GM21423 (cell line): ENCODE measurements at regions not wholly inside any gene's neighbourhood (a gene's known extent, or its start where the extent isn't known, plus 50 kb on each side); places are given as distances from the start of the nearest gene placed in this dataset.
"Not testable (repeated sequence)": the region's sequence is repeated elsewhere in the genome, so short reads cannot be mapped to it uniquely, and the experiment has no call there.

Experiments
- ATAC-seq: cut with Tn5 transposase; IDR thresholded peaks from one replicate; pipeline ENCODE4 v1.9.1; 2021; ENCODE audit warnings: mild to moderate bottlenecking, moderate library complexity; ENCODE audit not compliant: unreplicated experiment

DNA sequence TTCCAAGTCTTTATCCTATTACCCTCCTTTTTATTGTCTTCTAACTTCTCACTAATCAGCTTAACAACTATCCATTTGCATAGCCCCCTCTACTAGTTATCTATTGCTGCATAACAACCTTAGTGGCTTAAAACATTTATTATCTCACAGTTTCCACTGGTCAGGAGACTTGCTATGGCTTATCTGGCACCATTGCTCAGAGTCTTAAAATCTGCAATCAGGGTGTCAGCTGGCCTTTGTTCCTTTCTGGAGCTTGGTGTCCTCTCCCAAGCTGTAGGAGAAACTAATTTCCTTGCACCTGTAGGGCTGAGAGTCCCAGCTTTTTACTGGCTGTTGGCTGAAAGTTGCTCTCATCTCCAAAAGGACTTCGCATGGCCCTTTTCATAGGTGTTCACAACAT lies 137.0 kb upstream of the SMIM31 start:
- ATAC-seq = no peak

DNA sequence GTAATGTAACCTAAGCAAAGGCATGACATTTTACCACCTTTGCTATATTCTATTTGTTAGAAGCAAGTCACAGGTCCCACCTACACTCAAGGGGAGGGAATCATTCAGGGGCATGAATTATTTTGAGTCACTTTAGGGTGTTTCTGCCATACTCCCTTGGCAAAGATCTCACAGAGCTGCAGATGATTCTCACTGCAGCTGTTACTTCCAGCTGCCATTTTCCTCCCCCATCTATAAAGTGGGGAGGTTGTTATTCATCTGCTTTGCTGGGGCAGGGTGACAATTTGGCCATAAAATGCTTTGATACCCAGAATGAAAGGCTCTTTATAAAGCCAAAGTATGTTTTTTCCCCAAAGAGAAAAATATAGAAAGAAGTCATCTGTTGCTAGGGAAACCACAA lies 136.5 kb upstream of the SMIM31 start:
- ATAC-seq = no peak

DNA sequence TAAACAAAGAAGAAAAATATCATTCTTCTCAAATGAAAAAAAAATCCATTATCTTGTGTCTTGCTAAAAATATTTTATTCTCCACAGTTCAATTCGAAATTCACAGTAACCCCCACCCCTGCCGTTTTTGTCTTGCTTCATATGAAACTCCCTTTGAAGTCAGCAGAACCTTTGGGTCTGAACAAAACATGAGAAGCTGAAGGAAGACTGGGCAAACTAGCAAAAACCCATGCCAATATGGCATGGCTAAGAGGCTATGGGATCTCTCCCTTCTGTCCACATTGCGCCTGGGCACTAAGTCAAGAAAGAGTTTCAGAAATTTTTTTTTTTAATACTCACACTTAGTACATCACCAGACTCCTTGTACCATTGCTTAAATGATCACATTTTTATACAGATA lies 136.0 kb upstream of the SMIM31 start:
- no peak for ATAC-seq

DNA sequence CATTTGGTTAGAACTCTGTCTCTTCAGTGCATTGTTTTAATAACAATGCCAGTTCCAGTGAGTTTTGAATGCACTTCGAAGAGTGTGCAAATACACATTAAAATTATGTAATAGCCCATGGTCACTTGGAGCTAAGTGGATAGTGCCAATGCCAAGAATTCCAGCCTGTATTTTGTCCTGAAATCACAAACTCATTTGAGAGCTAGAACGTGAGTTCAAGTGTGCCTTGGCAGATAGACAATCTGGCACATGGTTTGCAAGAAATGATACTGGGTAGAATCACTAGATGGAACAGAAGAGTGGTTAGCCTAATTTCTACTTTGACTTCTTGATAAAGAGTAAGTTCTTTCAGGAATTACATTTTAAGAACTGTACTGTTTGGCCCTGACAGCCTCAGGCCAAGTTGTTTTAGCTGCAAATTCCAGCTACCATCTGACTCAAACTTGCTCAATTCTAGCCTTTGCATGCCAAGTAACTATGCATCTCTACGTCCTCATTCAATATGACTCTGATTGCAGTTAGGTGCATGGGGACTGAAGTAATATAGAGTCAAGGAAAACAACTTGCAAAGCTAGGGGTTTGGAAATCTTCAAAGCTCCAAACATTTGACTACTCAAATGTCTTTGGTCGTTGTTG lies 131.9 kb upstream of the SMIM31 start:
- ATAC-seq = no peak

DNA sequence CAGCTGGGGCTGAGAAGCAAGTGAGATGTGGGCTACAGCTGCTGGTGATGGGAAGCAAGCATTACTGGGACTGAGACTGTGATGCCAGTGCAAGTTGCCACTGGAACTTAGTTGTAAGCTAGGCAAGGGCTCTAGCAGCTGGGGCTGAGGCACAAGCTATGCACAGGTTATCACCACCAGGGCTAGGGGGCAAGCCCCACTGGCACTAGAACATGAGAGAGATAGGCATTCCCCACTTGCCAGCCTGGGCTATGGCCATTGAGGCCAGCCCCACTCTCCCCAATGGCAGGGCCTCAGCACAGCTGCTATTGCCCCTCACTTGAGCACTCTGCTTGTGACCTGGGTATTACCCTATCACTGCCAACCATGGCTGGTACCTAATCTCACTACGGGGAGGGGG lies 130.8 kb upstream of the SMIM31 start:
- ATAC-seq = no peak

DNA sequence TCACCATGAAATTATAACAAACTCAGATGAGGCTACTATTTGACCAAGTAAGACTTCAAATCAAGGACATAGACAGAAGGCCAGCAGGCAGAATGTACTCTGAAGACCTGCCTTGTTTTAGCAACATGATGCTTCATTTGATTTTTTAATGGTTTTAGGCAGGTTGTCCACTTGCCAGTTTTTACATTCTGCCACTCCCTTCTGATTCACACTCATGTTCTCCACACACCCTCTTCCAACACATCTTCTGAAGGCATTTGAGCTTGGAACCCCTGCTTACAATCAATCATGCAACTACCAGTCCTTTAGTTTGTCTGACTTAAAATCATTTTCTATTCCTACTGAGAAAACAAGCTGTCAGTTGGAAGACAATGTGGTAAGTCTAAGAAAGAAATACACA lies 114.9 kb upstream of the SMIM31 start:
- ATAC-seq = no peak

DNA sequence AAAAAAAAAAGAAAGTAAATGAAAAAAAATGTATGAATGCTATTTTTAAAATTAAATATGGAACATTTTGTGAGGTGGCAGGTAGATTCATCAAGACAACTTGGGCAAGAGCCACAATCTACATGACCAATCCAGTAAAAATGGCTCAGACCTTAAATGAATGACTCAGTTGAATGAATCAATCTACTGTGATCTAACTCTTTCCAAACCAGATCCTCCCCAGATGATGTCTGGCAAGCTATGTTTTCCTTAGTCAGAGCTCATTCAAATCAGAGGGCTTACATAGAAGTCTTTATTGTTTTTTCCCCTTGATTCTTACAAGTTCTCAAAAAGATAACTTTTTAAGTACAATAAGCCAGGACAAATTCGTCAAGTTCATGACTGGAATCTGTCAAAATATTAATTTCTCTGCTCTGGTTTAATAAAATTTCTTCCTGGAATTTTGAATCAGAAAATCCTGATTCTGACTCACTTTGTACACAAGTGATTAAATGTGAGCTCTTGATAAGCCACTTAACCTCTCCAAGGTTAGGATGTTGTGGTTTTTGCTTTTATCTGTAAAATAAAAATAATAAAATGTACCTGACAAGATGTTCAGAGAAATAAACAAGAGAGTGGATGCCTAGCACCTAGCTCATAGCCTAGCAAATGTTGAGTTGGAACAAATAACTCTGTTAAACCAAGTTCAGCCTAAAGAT lies 105.6 kb upstream of the SMIM31 start:
- ATAC-seq = no peak

DNA sequence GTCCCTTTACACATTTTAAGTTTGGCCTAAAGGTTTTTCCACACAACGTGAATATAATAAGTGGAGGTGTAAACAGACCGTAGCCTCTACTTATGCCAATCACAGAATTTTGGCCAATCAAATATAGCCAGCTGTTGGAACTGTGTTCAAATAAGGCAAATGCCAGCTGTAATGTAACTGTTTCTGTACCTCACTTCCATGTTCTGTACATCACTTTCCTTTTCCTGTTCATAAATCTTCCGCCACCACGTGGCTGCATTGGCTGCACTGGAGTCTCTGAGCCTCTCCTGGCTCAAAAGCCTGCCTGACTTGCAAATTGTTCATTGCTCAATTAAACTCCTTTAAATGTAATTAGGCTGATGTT lies 105.1 kb upstream of the SMIM31 start:
- ATAC-seq = no peak

DNA sequence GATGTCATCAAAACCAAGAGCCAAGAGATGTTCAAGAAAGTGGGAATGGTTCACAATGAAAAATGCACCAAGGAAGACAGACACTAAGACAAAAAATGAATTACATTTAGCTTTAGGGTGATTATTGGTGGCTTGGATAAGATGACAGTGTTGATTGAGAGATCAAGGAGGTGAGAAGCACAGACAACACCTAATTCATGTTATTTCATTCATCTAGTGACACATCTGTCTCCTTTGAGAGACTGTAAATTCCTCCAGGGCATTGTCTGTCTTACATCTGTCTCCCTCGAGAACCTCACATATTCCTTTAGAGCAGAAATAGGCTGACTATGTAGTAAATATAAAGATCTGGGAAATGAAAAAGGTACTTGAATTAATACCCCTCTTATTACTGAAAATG lies 94.2 kb upstream of the SMIM31 start:
- no peak for ATAC-seq

DNA sequence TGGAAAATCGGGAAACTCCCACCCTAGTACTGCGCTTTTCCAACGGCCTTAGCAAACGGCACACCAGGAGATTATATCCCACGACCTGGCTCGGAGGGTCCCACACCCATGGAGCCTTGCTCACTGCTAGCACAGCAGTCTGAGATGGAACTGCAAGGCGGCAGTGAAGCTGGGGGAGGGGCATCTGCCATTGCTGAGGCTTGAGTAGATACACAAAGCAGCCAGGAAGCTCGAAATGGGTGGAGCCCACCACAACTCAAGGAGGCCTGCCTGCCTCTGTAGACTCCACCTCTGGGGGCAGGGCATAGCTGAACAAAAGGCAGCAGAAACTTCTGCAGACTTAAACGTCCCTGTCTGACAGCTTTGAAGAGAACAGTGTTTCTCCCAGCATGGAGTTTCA lies 77.8 kb upstream of the SMIM31 start:
- ATAC-seq = not testable (repeated sequence)

DNA sequence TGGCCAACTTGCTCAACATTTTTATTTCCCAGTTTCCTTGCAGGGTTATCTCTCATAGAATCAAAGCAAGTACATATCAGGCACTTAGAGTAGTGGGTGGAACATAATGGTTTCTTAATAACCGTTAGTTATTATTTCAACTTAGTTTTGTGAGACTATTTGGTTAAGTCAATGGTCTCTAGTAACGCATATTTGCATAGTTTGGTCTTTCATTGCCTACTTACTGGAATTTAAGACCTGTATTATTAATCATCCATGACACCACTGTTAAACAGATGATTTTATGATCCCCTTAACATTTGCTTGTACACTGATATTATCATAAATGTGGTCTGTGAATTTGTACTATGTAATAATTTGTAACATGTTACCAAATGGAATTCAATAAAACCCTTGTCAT lies 70.9 kb upstream of the SMIM31 start:
- no peak for ATAC-seq

DNA sequence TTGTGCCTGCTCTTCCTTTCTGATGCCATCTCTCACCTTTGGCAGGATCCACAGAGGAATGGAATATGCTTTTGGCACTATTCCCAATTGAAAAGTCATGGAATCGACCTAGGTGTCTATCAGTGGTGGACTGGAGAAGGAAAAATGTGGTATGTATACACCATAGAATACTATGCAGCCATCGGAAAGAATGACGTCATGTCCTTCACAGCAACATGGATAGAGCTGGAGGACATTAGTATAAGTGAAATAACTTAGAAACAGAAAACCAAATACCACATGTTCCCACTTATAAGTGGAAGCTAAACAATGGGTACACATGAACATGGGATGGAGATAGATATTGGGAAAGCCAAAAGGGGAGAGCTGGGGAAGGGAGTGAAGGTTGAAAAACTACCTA lies 58.3 kb upstream of the SMIM31 start:
- ATAC-seq = no peak

DNA sequence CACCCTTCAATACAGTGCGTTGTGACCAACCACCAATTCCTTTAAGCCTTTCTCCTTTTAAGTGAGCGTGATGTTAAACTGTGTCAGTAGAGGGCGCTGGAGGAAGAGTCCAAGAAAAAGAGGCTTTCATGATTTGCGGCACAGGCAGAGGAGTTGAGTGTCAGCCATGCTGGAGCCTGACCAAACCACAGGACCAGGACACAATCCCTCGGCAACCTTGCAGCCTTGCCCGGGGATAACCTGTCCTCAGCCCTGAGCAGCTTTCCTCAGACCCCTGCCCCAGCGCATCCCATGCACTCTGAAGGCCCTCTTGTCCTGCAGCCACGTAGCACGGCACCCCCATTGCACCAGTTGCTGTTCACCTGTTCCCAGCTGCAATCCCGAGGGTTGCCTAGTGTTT lies 53.5 kb upstream of the SMIM31 start:
- ATAC-seq = no peak

DNA sequence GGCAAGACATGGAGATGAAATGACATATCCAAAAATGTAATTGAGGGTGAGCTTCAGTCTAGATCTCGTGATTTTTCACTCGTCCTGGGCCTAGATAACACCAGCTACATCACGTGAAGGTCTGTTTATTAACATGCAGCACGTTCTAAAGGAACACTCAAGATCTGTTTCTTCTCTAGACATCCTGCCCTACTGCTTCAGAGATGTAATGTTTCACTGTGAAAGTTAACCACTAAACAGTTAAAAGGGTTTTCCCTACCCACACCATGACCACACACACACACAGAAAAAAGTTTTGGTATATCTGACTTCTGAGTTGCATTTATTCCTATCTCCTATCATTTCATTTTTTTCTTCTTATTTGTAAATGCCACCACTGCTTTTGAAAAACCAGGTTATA lies 52.3 kb upstream of the SMIM31 start:
- peak; percentile 94 for ATAC-seq
